ENCODE measurements at regions not wholly inside any gene's neighbourhood (a gene's known extent, or its start where the extent isn't known, plus 50 kb on each side); places are given as distances from the start of the nearest gene placed in this dataset.
"Not testable (repeated sequence)": the region's sequence is repeated elsewhere in the genome, so short reads cannot be mapped to it uniquely, and the experiment has no call there.

DNA sequence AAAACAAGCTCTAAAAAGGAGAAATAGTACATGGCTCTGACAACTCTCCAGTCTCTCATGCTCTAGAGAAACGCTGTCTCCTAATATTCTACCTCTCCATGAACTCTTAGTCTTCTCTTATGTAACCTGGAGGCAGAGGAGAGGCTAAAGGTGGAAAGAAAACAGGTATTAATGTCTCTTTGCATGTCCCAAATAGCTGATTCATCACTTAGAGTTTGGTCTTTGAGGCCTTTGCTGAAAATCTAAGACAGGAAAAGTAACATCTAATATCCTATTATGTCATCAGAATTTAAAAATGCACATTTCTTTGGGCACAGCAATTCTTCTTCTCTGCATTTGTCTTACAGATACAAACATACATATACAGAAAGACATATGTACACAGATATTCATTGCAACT, 127.2 kb downstream of the DHRS2 start:
- no peak for DNase-seq (ENCODE audit: low spot score)
- TF ChIP-seq, protein P1, sequence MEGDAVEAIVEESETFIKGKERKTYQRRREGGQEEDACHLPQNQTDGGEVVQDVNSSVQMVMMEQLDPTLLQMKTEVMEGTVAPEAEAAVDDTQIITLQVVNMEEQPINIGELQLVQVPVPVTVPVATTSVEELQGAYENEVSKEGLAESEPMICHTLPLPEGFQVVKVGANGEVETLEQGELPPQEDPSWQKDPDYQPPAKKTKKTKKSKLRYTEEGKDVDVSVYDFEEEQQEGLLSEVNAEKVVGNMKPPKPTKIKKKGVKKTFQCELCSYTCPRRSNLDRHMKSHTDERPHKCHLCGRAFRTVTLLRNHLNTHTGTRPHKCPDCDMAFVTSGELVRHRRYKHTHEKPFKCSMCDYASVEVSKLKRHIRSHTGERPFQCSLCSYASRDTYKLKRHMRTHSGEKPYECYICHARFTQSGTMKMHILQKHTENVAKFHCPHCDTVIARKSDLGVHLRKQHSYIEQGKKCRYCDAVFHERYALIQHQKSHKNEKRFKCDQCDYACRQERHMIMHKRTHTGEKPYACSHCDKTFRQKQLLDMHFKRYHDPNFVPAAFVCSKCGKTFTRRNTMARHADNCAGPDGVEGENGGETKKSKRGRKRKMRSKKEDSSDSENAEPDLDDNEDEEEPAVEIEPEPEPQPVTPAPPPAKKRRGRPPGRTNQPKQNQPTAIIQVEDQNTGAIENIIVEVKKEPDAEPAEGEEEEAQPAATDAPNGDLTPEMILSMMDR (IDR thresholded peaks at IDR 0.05): no peak
- H3K4me3 ChIP-seq: no peak overlapping the region
- H3K4me1 ChIP-seq: no peaks in the 10 kb centered on the region
- H3K9me3 ChIP-seq: no peaks in the 10 kb centered on the region
- no peaks in the 10 kb centered on the region for H3K27me3 ChIP-seq
- H3K27ac ChIP-seq: no peak overlapping the region
- no peaks in the 10 kb centered on the region for H3K36me3 ChIP-seq

DNA sequence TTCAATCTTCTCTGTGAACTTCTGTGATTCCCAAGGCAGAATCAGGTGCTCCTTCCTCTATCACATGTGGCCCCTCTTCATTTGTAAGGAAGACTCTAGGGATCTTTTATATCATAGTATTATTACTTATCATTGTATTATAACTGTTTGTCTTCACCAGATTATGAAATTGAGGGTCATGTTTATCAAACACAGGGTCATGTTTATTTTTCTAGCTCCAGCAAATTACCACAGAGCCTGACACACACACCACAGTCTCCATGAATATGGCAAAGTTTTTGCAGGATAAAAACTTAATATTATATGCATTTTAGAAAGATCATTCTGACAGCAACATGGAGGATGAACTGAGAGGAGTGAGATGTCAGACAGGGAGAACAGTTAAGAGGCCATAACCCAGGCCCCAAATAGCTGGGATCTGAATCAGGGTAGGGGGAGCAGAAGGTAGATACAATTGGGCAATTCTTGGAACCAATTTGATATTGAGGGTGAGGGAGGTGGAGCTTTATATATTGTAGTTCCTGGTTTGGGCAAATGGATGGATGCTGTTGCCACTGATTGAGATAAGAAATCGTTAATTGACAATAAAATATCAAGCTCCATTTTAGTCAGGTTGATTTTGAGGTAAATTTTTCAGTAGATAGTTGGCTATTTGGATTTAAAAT, 130.7 kb downstream of the DHRS2 start:
- no peak overlapping the region for H3K27ac ChIP-seq
- TF ChIP-seq, protein P1 (IDR thresholded peaks at IDR 0.05): no peak
- H3K4me3 ChIP-seq: no peak overlapping the region
- DNase-seq (ENCODE audit: low spot score): no peak
- H3K36me3 ChIP-seq: no peaks in the 10 kb centered on the region
- H3K9me3 ChIP-seq: no peaks in the 10 kb centered on the region
- H3K4me1 ChIP-seq: no peaks in the 10 kb centered on the region
- H3K27me3 ChIP-seq: no peaks in the 10 kb centered on the region

DNA sequence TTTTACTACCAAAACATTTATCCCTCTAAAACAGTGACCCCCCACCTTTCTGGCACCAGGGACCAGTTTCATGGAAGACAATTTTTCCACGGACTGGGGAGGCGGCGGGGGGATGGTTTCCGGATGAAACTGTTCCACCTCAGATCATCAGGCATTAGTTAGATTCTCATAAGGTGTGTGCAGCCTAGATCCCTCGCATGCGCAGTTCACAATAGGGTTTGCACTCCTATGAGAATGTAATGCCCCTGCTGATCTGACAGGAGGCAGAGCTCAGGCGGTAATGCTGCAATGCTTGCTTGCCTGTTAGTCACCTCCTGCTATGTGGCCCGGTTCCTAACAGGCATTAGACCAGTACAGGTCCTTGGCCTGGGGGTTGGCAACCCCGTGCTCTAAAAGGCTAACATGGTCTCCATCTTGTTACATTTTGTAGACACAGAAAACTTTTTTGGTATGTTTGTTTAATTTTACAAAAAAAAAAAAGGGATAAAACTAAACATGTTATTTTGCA, 133.1 kb downstream of the DHRS2 start:
- not testable (repeated sequence) for DNase-seq (ENCODE audit: low spot score); H3K4me3 ChIP-seq; H3K4me1 ChIP-seq; H3K36me3 ChIP-seq; H3K9me3 ChIP-seq; H3K27me3 ChIP-seq; H3K27ac ChIP-seq

DNA sequence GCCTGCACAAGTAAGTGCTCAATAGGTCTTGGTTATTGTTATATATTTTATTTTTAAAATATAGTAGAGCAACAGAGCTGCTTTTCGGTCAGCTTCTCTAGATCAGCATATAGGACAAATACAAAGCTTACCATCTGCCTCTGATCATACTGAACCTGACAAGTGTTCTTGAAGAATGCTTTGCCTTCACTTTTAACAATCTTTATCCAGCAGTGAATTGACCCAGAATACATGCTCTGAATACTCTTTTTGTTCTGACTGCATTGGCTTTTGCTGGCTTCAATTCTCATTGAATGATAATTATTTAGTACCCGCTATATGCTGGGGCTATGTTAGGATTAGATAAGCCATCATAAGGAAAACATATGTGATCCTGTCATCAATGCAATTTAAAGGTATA, 137.8 kb downstream of the DHRS2 start:
- TF ChIP-seq, protein P1 (IDR thresholded peaks at IDR 0.05): no peak
- H3K27me3 ChIP-seq: no peaks in the 10 kb centered on the region
- no peak overlapping the region for H3K4me3 ChIP-seq
- H3K36me3 ChIP-seq: no peaks in the 10 kb centered on the region
- DNase-seq (ENCODE audit: low spot score): no peak
- no peaks in the 10 kb centered on the region for H3K4me1 ChIP-seq
- no peak overlapping the region for H3K27ac ChIP-seq
- H3K9me3 ChIP-seq: no peaks in the 10 kb centered on the region

DNA sequence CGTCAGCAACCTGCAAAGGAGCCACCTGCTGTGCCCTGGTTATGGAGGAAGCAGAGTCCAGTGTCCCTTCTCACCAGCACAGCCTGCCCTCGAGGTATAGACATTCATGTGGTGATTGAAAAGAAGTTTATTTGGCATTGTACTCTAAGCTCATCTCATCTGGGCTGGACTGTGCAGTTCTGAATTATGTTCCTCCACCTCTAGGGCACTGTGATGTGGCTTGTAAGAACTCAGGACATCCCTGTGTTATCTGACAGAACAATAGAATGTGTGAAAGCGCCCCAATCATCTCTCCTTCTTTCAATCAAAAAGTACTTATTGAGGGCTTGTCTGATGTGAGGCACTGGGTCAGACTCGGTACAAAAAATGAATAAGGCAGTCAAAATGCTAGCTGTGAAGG, 140.1 kb downstream of the DHRS2 start:
- Histone ChIP-seq H3K27me3 (no peaks in the 10 kb centered on the region), H3K9me3 (no peaks in the 10 kb centered on the region), H3K4me3 (no peak overlapping the region), H3K27ac (no peak overlapping the region), H3K36me3 (no peaks in the 10 kb centered on the region), H3K4me1 (no peaks in the 10 kb centered on the region)
- TF ChIP-seq, protein P1 (IDR thresholded peaks at IDR 0.05): no peak
- DNase-seq (ENCODE audit: low spot score): no peak

DNA sequence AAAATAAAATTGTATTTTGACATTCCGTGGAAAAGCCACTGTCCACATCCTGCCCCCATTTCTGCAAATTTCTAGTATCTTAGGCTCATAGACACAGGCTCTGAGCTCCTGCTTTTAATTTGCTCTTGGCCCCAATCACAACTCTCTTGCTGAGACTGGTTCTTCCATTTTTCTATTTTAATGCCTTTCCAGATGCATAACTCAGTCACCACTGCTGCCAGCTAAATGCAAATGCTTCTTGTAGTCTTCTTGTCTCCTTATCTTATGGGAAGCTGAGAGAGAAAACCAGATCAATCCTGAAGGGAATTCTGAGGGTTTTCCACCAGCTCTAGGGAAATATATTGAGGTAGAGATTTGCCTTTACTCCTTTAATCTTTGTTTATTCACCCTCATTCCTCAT, 149.0 kb downstream of the DHRS2 start:
- no peaks in the 10 kb centered on the region for H3K4me1 ChIP-seq
- H3K27me3 ChIP-seq: no peaks in the 10 kb centered on the region
- no peaks in the 10 kb centered on the region for H3K36me3 ChIP-seq
- TF ChIP-seq, protein P1 (IDR thresholded peaks at IDR 0.05): no peak
- no peaks in the 10 kb centered on the region for H3K9me3 ChIP-seq
- no peak for DNase-seq (ENCODE audit: low spot score)
- no peak overlapping the region for H3K4me3 ChIP-seq
- no peak overlapping the region for H3K27ac ChIP-seq
